HepG2 (cell line): ENCODE measurements at regions not wholly inside any gene's neighbourhood (a gene's known extent, or its start where the extent isn't known, plus 50 kb on each side); places are given as distances from the start of the nearest gene placed in this dataset.
A peak's percentile ranks its signal among the peaks of the same experiment; 100 is the strongest.

ENCODE experiments used
- BRD4 ChIP-seq: sonication (generic); formaldehyde crosslinking; IDR thresholded peaks from 2 replicates; pipeline ENCODE4 v1.4.0; 2020; ENCODE audit warnings: missing genetic modification reagents
- HNF1B ChIP-seq: sonication (generic); formaldehyde crosslinking; IDR thresholded peaks from 2 replicates; pipeline ENCODE4 v1.5.1; 2020; ENCODE audit warnings: mild to moderate bottlenecking, moderate library complexity, missing genetic modification reagents
- JUND ChIP-seq: sonication (generic); formaldehyde crosslinking; IDR thresholded peaks from 2 replicates; pipeline ENCODE4 v1.8.0; 2022; ENCODE audit warnings: mild to moderate bottlenecking, missing genetic modification reagents
- NCOA2 ChIP-seq: sonication (generic); formaldehyde crosslinking; IDR thresholded peaks from 2 replicates; pipeline ENCODE4 v1.8.0; 2022; ENCODE audit warnings: inconsistent platforms
- NR3C1 ChIP-seq: sonication (generic); formaldehyde crosslinking; IDR thresholded peaks from 2 replicates; pipeline ENCODE4 v1.4.0; 2020; ENCODE audit warnings: missing genetic modification reagents
- PATZ1 ChIP-seq: sonication (generic); formaldehyde crosslinking; IDR thresholded peaks from 2 replicates; pipeline ENCODE4 v1.4.0; 2020; ENCODE audit warnings: missing genetic modification reagents
- RFX1 ChIP-seq: fragments of 450-650 bp; IDR thresholded peaks from 2 replicates; pipeline ENCODE4 v1.6.1; 2017
- TEAD3 ChIP-seq: optimal IDR thresholded peaks from 2 replicates; pipeline ENCODE3; 2016; ENCODE audit warnings: borderline replicate concordance
- ZBTB40 ChIP-seq, 2 experiments: fragments of 450-650 bp in 1 of 2; sonication (generic) in 1 of 2; formaldehyde crosslinking in 1 of 2; IDR thresholded peaks; 2 replicates each; pipeline versions ENCODE4 v1.6.1 to v1.8.0; 2016 to 2022; ENCODE audit warnings: antibody characterized with exemption in 1 of 2, mild to moderate bottlenecking in 1 of 2, missing genetic modification reagents in 1 of 2
- ZNF512 ChIP-seq: sonication (generic); formaldehyde crosslinking; IDR thresholded peaks from 2 replicates; pipeline ENCODE4 v1.4.0; 2020; ENCODE audit warnings: mild to moderate bottlenecking, missing genetic modification reagents
- ZNF556 ChIP-seq: sonication (generic); formaldehyde crosslinking; IDR thresholded peaks from 2 replicates; pipeline ENCODE4 v1.4.0; 2020; ENCODE audit warnings: mild to moderate bottlenecking, missing genetic modification reagents, borderline replicate concordance
- ZNF598 ChIP-seq: sonication (generic); formaldehyde crosslinking; IDR thresholded peaks from 2 replicates; pipeline ENCODE4 v1.5.1; 2020; ENCODE audit warnings: mild to moderate bottlenecking, missing genetic modification reagents, borderline replicate concordance
- ZNF775 ChIP-seq: sonication (generic); formaldehyde crosslinking; IDR thresholded peaks from 2 replicates; pipeline ENCODE4 v1.4.0; 2020; ENCODE audit warnings: missing genetic modification reagents, mild to moderate bottlenecking, moderate library complexity, borderline replicate concordance
- ZNF788 ChIP-seq: sonication (generic); formaldehyde crosslinking; IDR thresholded peaks from 2 replicates; pipeline ENCODE4 v1.5.0; 2020; ENCODE audit warnings: mild to moderate bottlenecking, missing genetic modification reagents, borderline replicate concordance

- no peak for TF ChIP-seq ZBTB40 (IDR thresholded peaks at IDR 0.05)
- no peak for TF ChIP-seq ZBTB40 (CRISPR knock-in tag; IDR thresholded peaks at IDR 0.05)
- 0 out of 2 replicates have a peak, but pooled peaks have one; percentile 42 for TF ChIP-seq HNF1B (CRISPR knock-in tag)
- no peak for TF ChIP-seq TEAD3 (CRISPR knock-in tag)
- TF ChIP-seq ZNF788 (CRISPR knock-in tag): 0 out of 2 replicates have a peak, but pooled peaks have one; percentile 42
- TF ChIP-seq RFX1: no peak
- no peak for TF ChIP-seq NR3C1 (CRISPR knock-in tag)
- 0 out of 2 replicates have a peak, but pooled peaks have one; percentile 36 for TF ChIP-seq ZNF598
- no peak for TF ChIP-seq NCOA2 (CRISPR knock-in tag)
- TF ChIP-seq BRD4: no peak
- 0 out of 2 replicates have a peak, but pooled peaks have one; percentile 34 for TF ChIP-seq PATZ1 (CRISPR knock-in tag)
- no peak for TF ChIP-seq ZNF775 (CRISPR knock-in tag)
- TF ChIP-seq ZNF556 (CRISPR knock-in tag): peak; percentile 73; the same call in 1 of the 2 replicates
- 0 out of 2 replicates have a peak, but pooled peaks have one; percentile 25 for TF ChIP-seq JUND (CRISPR knock-in tag)
- TF ChIP-seq ZNF512: no peak
These were observed 172.8 kb downstream of the RDH14 start (continued) for GRCh38 chr2:18387441-18388206.
